Esophagus muscularis mucosa (tissue), 4 donors: ENCODE measurements at regions not wholly inside any gene's neighbourhood (a gene's known extent, or its start where the extent isn't known, plus 50 kb on each side); places are given as distances from the start of the nearest gene placed in this dataset.
"Not testable (repeated sequence)": the region's sequence is repeated elsewhere in the genome, so short reads cannot be mapped to it uniquely, and the experiment has no call there.

Source experiments
- DNase-seq: peaks from one replicate; pipeline ENCODE4 v3.0.0-alpha.2; 2017; ENCODE audit errors: extremely low spot score
- H3K27ac ChIP-seq, 4 donors: fragments of 200-600 bp; sonication (generic); replicated peaks in 1 of 4; 1 replicate in 3 of 4; 2 replicates in 1 of 4; pipeline ENCODE4 v1.5.1; 2016 to 2019; ENCODE audit warnings: mild to moderate bottlenecking in 1 of 4
- H3K27me3 ChIP-seq, 4 donors: fragments of 200-600 bp; sonication (generic); one replicate each; pipeline versions ENCODE4 v1.5.1 to v1.6.0; 2016 to 2019
- H3K36me3 ChIP-seq, 4 donors: fragments of 200-600 bp; sonication (generic); one replicate each; pipeline ENCODE4 v1.5.1; 2016 to 2019
- H3K4me1 ChIP-seq, 4 donors: fragments of 200-600 bp; sonication (generic); one replicate each; pipeline ENCODE4 v1.5.1; 2016 to 2019
- H3K4me3 ChIP-seq, 4 donors: fragments of 200-600 bp; sonication (generic); 1 replicate in 2 of 4; 2 replicates in 2 of 4; pipeline ENCODE4 v1.5.1; 2016 to 2019; ENCODE audit warnings: mild to moderate bottlenecking in 4 of 4, moderate library complexity in 1 of 4
- H3K9me3 ChIP-seq, 4 donors: fragments of 200-600 bp; sonication (generic); 1 replicate in 3 of 4; 2 replicates in 1 of 4; pipeline ENCODE4 v1.5.1; 2016 to 2019
- CTCF ChIP-seq, 3 experiments: fragments of 200-600 bp in 2 of 3; fragments of 450-650 bp in 1 of 3; sonication (generic) in 2 of 3; IDR thresholded peaks; one replicate each; pipeline ENCODE4 v1.5.1; 2017 to 2019; ENCODE audit warnings: antibody characterized with exemption in 3 of 3, mild to moderate bottlenecking in 2 of 3, moderate library complexity in 1 of 3
- EP300 ChIP-seq: sonication (generic); formaldehyde crosslinking; IDR thresholded peaks from one replicate; pipeline ENCODE4 v1.6.1; 2017; ENCODE audit warnings: antibody characterized with exemption
- POLR2A ChIP-seq: fragments of 450-650 bp; IDR thresholded peaks from one replicate; pipeline ENCODE4 v1.6.1; 2017; ENCODE audit warnings: antibody characterized with exemption, moderate library complexity, mild to moderate bottlenecking, low read depth
- POLR2AphosphoS5 ChIP-seq, 2 donors: sonication (generic); formaldehyde crosslinking; IDR thresholded peaks; one replicate each; pipeline ENCODE4 v1.6.1; 2017; ENCODE audit warnings: antibody characterized with exemption in 2 of 2
- WGBS: methylation state at CpG from one replicate; pipeline ENCODE4 v1.1.5; 2018; 5-methylcytosine and 5-hydroxymethylcytosine counted together
- intact Hi-C: fragments of 100-400 bp; cut with DNase I; formaldehyde crosslinking; loops from one replicate; pipeline ENCODE4 v1.15.1; 2023

- 77% methylated on average over 4 of the region's 4 CpGs for WGBS
- Histone ChIP-seq H3K9me3 (no peaks in the 10 kb centered on the region), H3K36me3 (no peaks in the 10 kb centered on the region), H3K27me3 (peaks cover 0 to 19% (median 0%) of the 10 kb centered on the region in 4 donors), H3K4me3 (no peak overlapping the region), H3K4me1 (no peaks in the 10 kb centered on the region), H3K27ac (no peak overlapping the region)
- DNase-seq, result no peak
- TF ChIP-seq CTCF (IDR thresholded peaks at IDR 0.05) (no peak), EP300 (no peak), POLR2AphosphoS5 (IDR thresholded peaks at IDR 0.05) (no peak), POLR2A (no peak)
- intact Hi-C loops, result no loop called here
Measured at GRCh38 chr2:176573612-176574483, 304.6 kb downstream of the MTX2 start.

- intact Hi-C loops, result no loop called here
- no peaks in the 10 kb centered on the region for H3K9me3 ChIP-seq
Measured at GRCh38 chr2:176574484-176575236, 305.4 kb downstream of the MTX2 start.

GRCh38 chr2:176575237-176575744 lies 306.0 kb downstream of the MTX2 start:
- Histone ChIP-seq H3K4me1 (no peaks in the 10 kb centered on the region), H3K36me3 (no peaks in the 10 kb centered on the region), H3K4me3 (no peak overlapping the region), H3K9me3 (no peaks in the 10 kb centered on the region), H3K27me3 (peaks cover 0 to 24% (median 0%) of the 10 kb centered on the region in 4 donors), H3K27ac (no peak overlapping the region)
- intact Hi-C loops, result no loop called here
- 85% methylated on average over 5 of the region's 6 CpGs for WGBS
- DNase-seq, result no peak
- TF ChIP-seq POLR2A (no peak), CTCF (IDR thresholded peaks at IDR 0.05) (no peak), POLR2AphosphoS5 (IDR thresholded peaks at IDR 0.05) (no peak), EP300 (no peak)

More at GRCh38 chr2:176574484-176575236, 305.4 kb downstream of the MTX2 start:
- Histone ChIP-seq H3K27ac (no peak overlapping the region), H3K4me1 (no peaks in the 10 kb centered on the region), H3K27me3 (peaks cover 0 to 21% (median 0%) of the 10 kb centered on the region in 4 donors), H3K36me3 (no peaks in the 10 kb centered on the region), H3K4me3 (no peak overlapping the region)
- no peak for DNase-seq
- WGBS, result 67% methylated on average over 9 of the region's 9 CpGs
- TF ChIP-seq POLR2AphosphoS5 (IDR thresholded peaks at IDR 0.05) (no peak), EP300 (no peak), POLR2A (no peak), CTCF (IDR thresholded peaks at IDR 0.05) (no peak)

- intact Hi-C loops, result no loop called here
- WGBS, result 55% methylated on average over 1 of the region's 1 CpG
- H3K4me1 ChIP-seq, result no peaks in the 10 kb centered on the region
- TF ChIP-seq POLR2AphosphoS5 (IDR thresholded peaks at IDR 0.05), result no peak
- no peak for TF ChIP-seq CTCF (IDR thresholded peaks at IDR 0.05)
- no peak for TF ChIP-seq POLR2A
- TF ChIP-seq EP300, result no peak
- no peaks in the 10 kb centered on the region for H3K36me3 ChIP-seq
- no peaks in the 10 kb centered on the region for H3K9me3 ChIP-seq
- no peak for DNase-seq
- H3K4me3 ChIP-seq, result no peak overlapping the region
- no peak overlapping the region for H3K27ac ChIP-seq
- peaks cover 0 to 24% (median 0%) of the 10 kb centered on the region in 4 donors for H3K27me3 ChIP-seq
Measured at GRCh38 chr2:176577054-176577453, 307.8 kb downstream of the MTX2 start.

- intact Hi-C loops, H3K27ac ChIP-seq, H3K4me3 ChIP-seq, H3K9me3 ChIP-seq, DNase-seq, H3K36me3 ChIP-seq: not testable (repeated sequence)
- WGBS, result 93% methylated on average over 4 of the region's 4 CpGs
- peaks cover 0 to 10% (median 0%) of the 10 kb centered on the region in 4 donors for H3K4me1 ChIP-seq
- peaks cover 0 to 14% (median 0%) of the 10 kb centered on the region in 4 donors for H3K27me3 ChIP-seq
Measured at GRCh38 chr2:176578292-176578691, 309.1 kb downstream of the MTX2 start.
